Panc1 (cell line): ENCODE measurements at regions not wholly inside any gene's neighbourhood (a gene's known extent, or its start where the extent isn't known, plus 50 kb on each side); places are given as distances from the start of the nearest gene placed in this dataset.

Source experiments
- ATAC-seq: fragments of 200-7000 bp; cut with Tn5 transposase; 2 replicates; pipeline ENCODE4 v1.9.1; 2020; ENCODE audit warnings: mild to moderate bottlenecking, moderate library complexity
- BruUV-seq: library from RNA; stranded (reverse); fragments of 400-500 nt; replicated peaks from 2 replicates; lab custom pipeline; 2021; lab: Mats Ljungman, UMichigan
- CTCF ChIA-PET: fragments of 300-600 bp; sonication (Branson Sonifier 250); formaldehyde crosslinking; loops from one replicate; lab custom pipeline; 2022; ENCODE audit warnings: antibody characterized with exemption; lab: Charles Lee
- POLR2A ChIA-PET: fragments of 300-600 bp; sonication (Branson Sonifier 250); formaldehyde crosslinking; loops from one replicate; lab custom pipeline; 2022; ENCODE audit warnings: antibody characterized with exemption; lab: Charles Lee
- DNase-seq: peaks from one replicate; pipeline ENCODE4 v3.0.0-alpha.2; 2010; ENCODE audit warnings: low read depth, low spot score
- H3K27ac ChIP-seq: 2 replicates; pipeline ENCODE4 v1.5.1; 2011; ENCODE audit warnings: mild to moderate bottlenecking, low read length, inconsistent platforms
- H3K27me3 ChIP-seq: fragments of 200-500 bp; sonication (Bioruptor generic); 2 replicates; pipeline ENCODE4 v1.6.0; 2014; ENCODE audit warnings: low read length, inconsistent platforms; ENCODE audit not compliant: control insufficient read depth, insufficient read depth
- H3K36me3 ChIP-seq: fragments of 200-500 bp; sonication (Bioruptor generic); 2 replicates; pipeline ENCODE4 v1.5.1; 2014; ENCODE audit warnings: inconsistent platforms, mild to moderate bottlenecking, low read length, moderate library complexity; ENCODE audit not compliant: control insufficient read depth, insufficient read depth
- H3K4me1 ChIP-seq: 2 replicates; pipeline ENCODE4 v1.5.1; 2011; ENCODE audit warnings: inconsistent platforms, mild to moderate bottlenecking, low read length, moderate library complexity; ENCODE audit not compliant: control insufficient read depth, insufficient read depth
- H3K4me3 ChIP-seq, 2 experiments: 2 replicates each; pipeline ENCODE4 v1.5.1; 2011 to 2012; ENCODE audit warnings: low read depth in 2 of 2, low read length in 2 of 2, mild to moderate bottlenecking in 2 of 2, inconsistent platforms in 1 of 2, moderate library complexity in 1 of 2
- H3K9me3 ChIP-seq: fragments of 200-500 bp; sonication (Bioruptor generic); 2 replicates; pipeline ENCODE4 v1.5.1; 2014; ENCODE audit warnings: low read depth, mild to moderate bottlenecking, inconsistent platforms, low read length, moderate library complexity; ENCODE audit not compliant: control insufficient read depth, insufficient read depth
- CTCF ChIP-seq: fragments of 450-650 bp; IDR thresholded peaks from 2 replicates; pipeline ENCODE4 v1.5.1; 2017; ENCODE audit warnings: mild to moderate bottlenecking
- POLR2AphosphoS5 ChIP-seq: IDR thresholded peaks from 2 replicates; pipeline ENCODE4 v1.6.1; 2012; ENCODE audit warnings: mild to moderate bottlenecking, low read depth, low read length, moderate library complexity
- REST ChIP-seq, 2 experiments: IDR thresholded peaks; 2 replicates each; pipeline ENCODE4 v1.6.1; 2011 to 2012; ENCODE audit warnings: low read depth in 2 of 2, control low read depth in 1 of 2, low read length in 1 of 2, mild to moderate bottlenecking in 1 of 2, moderate library complexity in 1 of 2; ENCODE audit not compliant: insufficient read depth in 1 of 2
- SIN3A ChIP-seq: IDR thresholded peaks from 2 replicates; pipeline ENCODE4 v1.6.1; 2012; ENCODE audit warnings: low read depth, mild to moderate bottlenecking, low read length, moderate library complexity, borderline replicate concordance; ENCODE audit not compliant: insufficient read depth
- TCF7L2 ChIP-seq: IDR thresholded peaks from 2 replicates; pipeline ENCODE4 v1.6.1; 2011; ENCODE audit warnings: mild to moderate bottlenecking, low read depth, low read length, inconsistent platforms
- in situ Hi-C: cut with HindIII; loops from 2 replicates; pipeline ENCODE4 v1.10.0; 2016; ENCODE audit warnings: low sequenced_read_pairs, low pct_unique_long_range_greater_than_20kb
- intact Hi-C: fragments of 100-400 bp; cut with micrococcal nuclease; formaldehyde crosslinking; loops from one replicate; pipeline ENCODE4 v1.10.0; 2022; ENCODE audit not compliant: unreplicated experiment

- ChIA-PET POLR2A (no interaction called here), CTCF (no interaction called here)
Observed at GRCh38 chr2:163909411-163910080, 173.7 kb upstream of the FIGN start.

GRCh38 chr2:163906410-163906809 is 170.6 kb upstream of the FIGN start:
- intact Hi-C loops (no loop called here), in situ Hi-C loops (no loop called here)
- CTCF ChIA-PET: no interaction called here
- DNase-seq (no peak), ATAC-seq (no peak)
- Histone ChIP-seq H3K4me3 (no peak overlapping the region), H3K4me1 (no peaks in the 10 kb centered on the region), H3K27ac (no peak overlapping the region), H3K36me3 (no peaks in the 10 kb centered on the region), H3K9me3 (no peaks in the 10 kb centered on the region; the same call in 1 of the 2 replicates), H3K27me3 (no peaks in the 10 kb centered on the region)
- no TSS peak for BruUV-seq
- POLR2A ChIA-PET: no interaction called here
- TF ChIP-seq TCF7L2 (no peak), CTCF (no peak), SIN3A (no peak)

More at GRCh38 chr2:163909411-163910080, 173.7 kb upstream of the FIGN start:
- intact Hi-C loops (loop anchor here (1.0 kb wide), 1 partner anchor 9 kb away; no protein-coding TSS in a partner anchor), in situ Hi-C loops (no loop called here)
- DNase-seq (no peak), ATAC-seq (no peak)
- no TSS peak for BruUV-seq
- H3K27ac ChIP-seq: no peak overlapping the region
- H3K36me3 ChIP-seq: no peaks in the 10 kb centered on the region
- no peaks in the 10 kb centered on the region for H3K4me1 ChIP-seq
- no peak overlapping the region for H3K4me3 ChIP-seq
- H3K9me3 ChIP-seq: no peaks in the 10 kb centered on the region
- TF ChIP-seq SIN3A (no peak), POLR2AphosphoS5 (no peak), TCF7L2 (no peak), CTCF (no peak), REST (IDR thresholded peaks at IDR 0.05; ENCODE audit: insufficient read depth in 1 of 2, low read depth in 2 of 2, low read length in 1 of 2) (no peak)
- H3K27me3 ChIP-seq: no peaks in the 10 kb centered on the region
